Fibroblast of lung (primary cell): ENCODE measurements at regions not wholly inside any gene's neighbourhood (a gene's known extent, or its start where the extent isn't known, plus 50 kb on each side); places are given as distances from the start of the nearest gene placed in this dataset.

Experiments
- DNase-seq, 2 donors: peaks; one replicate each; pipeline versions ENCODE4 v3.0.0 to v3.0.0-alpha.2; 2010; ENCODE audit warnings: low read depth in 2 of 2
- H2AFZ ChIP-seq: 2 replicates; pipeline ENCODE4 v1.5.1; 2012; ENCODE audit warnings: low read length, control low read depth, inconsistent platforms
- H3K27ac ChIP-seq: 2 replicates; pipeline ENCODE4 v1.5.1; 2011; ENCODE audit warnings: low read length, control low read depth; ENCODE audit not compliant: insufficient read depth
- H3K27me3 ChIP-seq: 2 replicates; pipeline ENCODE4 v1.5.1; 2011; ENCODE audit warnings: mild to moderate bottlenecking, low read length; ENCODE audit not compliant: control insufficient read depth, insufficient read depth
- H3K36me3 ChIP-seq: 2 replicates; pipeline ENCODE4 v1.5.1; 2011; ENCODE audit warnings: low read length; ENCODE audit not compliant: control insufficient read depth, insufficient read depth
- H3K4me1 ChIP-seq: 2 replicates; pipeline ENCODE4 v1.5.1; 2011; ENCODE audit warnings: low read length; ENCODE audit not compliant: control insufficient read depth, insufficient read depth; ENCODE audit errors: extremely low read depth
- H3K4me2 ChIP-seq: 2 replicates; pipeline ENCODE4 v1.5.1; 2011; ENCODE audit warnings: low read length, control low read depth; ENCODE audit not compliant: insufficient read depth; ENCODE audit errors: extremely low read depth
- H3K4me3 ChIP-seq, 4 experiments: fragments of 200-600 bp in 1 of 4; sonication (generic) in 1 of 4; replicated peaks in 1 of 4; 2 replicates each; pipeline ENCODE4 v1.5.1; 2011 to 2016; ENCODE audit warnings: low read length in 4 of 4, low read depth in 3 of 4, mild to moderate bottlenecking in 3 of 4, control low read depth in 2 of 4, inconsistent platforms in 1 of 4, mixed read lengths in 1 of 4; ENCODE audit not compliant: insufficient read depth in 1 of 4; ENCODE audit errors: control extremely low read depth in 1 of 4
- H3K79me2 ChIP-seq: 2 replicates; pipeline ENCODE4 v1.5.1; 2012; ENCODE audit warnings: mild to moderate bottlenecking, low read length, inconsistent platforms; ENCODE audit not compliant: control insufficient read depth, insufficient read depth
- H3K9ac ChIP-seq: 2 replicates; pipeline ENCODE4 v1.5.1; 2011; ENCODE audit warnings: mild to moderate bottlenecking, low read length, control low read depth; ENCODE audit not compliant: insufficient read depth
- H3K9me3 ChIP-seq: 2 replicates; pipeline ENCODE4 v1.5.1; 2012; ENCODE audit warnings: low read depth, low read length; ENCODE audit not compliant: control insufficient read depth, insufficient read depth
- H4K20me1 ChIP-seq: 2 replicates; pipeline ENCODE4 v1.5.1; 2011; ENCODE audit warnings: low read length; ENCODE audit not compliant: control insufficient read depth, insufficient read depth; ENCODE audit errors: extremely low read depth
- CTCF ChIP-seq, 2 donors: IDR thresholded peaks in 1 of 2; conservative IDR thresholded peaks in 1 of 2; 1 replicate in 1 of 2; 2 replicates in 1 of 2; pipeline ENCODE4 v1.5.1; 2011 to 2012; ENCODE audit warnings: low read length in 2 of 2, control low read depth in 1 of 2, inconsistent platforms in 1 of 2, low read depth in 1 of 2, mild to moderate bottlenecking in 1 of 2
- EZH2 ChIP-seq: IDR thresholded peaks from 2 replicates; pipeline ENCODE4 v1.5.1; 2012; ENCODE audit warnings: low read length, control low read depth, mild to moderate bottlenecking; ENCODE audit errors: missing control alignments

GRCh38 chr22:47627556-47628253 lies 865.3 kb downstream of the TBC1D22A start:
- H3K9me3 ChIP-seq, result no peaks in the 10 kb centered on the region
- H3K4me1 ChIP-seq, result no peaks in the 10 kb centered on the region
- no peak overlapping the region for H3K4me3 ChIP-seq
- H3K27ac ChIP-seq, result no peak overlapping the region
- no peak overlapping the region for H3K9ac ChIP-seq
- H2AFZ ChIP-seq, result no peak overlapping the region
- H3K79me2 ChIP-seq, result no peaks in the 10 kb centered on the region
- DNase-seq, result peak in 1 of 2 donors; percentile 18
- no peaks in the 10 kb centered on the region for H3K36me3 ChIP-seq
- H3K4me2 ChIP-seq, result no peak overlapping the region
- no peaks in the 10 kb centered on the region for H3K27me3 ChIP-seq
- TF ChIP-seq EZH2 (no peak), CTCF (conservative IDR thresholded peaks at IDR 0.05 in 1 of 2, IDR thresholded peaks at IDR 0.05 in 1 of 2; ENCODE audit: low read depth in 1 of 2, low read length in 2 of 2) (no peak)
- H4K20me1 ChIP-seq, result no peaks in the 10 kb centered on the region

- Histone ChIP-seq H3K4me1 (no peaks in the 10 kb centered on the region), H3K9ac (no peak overlapping the region), H2AFZ (no peak overlapping the region), H3K79me2 (no peaks in the 10 kb centered on the region), H3K4me3 (no peak overlapping the region), H3K4me2 (no peak overlapping the region), H4K20me1 (no peaks in the 10 kb centered on the region), H3K9me3 (no peaks in the 10 kb centered on the region), H3K27ac (no peak overlapping the region), H3K27me3 (no peaks in the 10 kb centered on the region), H3K36me3 (no peaks in the 10 kb centered on the region)
- no peak for DNase-seq
- TF ChIP-seq EZH2 (no peak), CTCF (conservative IDR thresholded peaks at IDR 0.05 in 1 of 2, IDR thresholded peaks at IDR 0.05 in 1 of 2; ENCODE audit: low read depth in 1 of 2, low read length in 2 of 2) (no peak)
Observed at GRCh38 chr22:47626428-47627390, 864.3 kb downstream of the TBC1D22A start.
